Right atrium auricular region (tissue), 2 donors: ENCODE measurements at regions not wholly inside any gene's neighbourhood (a gene's known extent, or its start where the extent isn't known, plus 50 kb on each side); places are given as distances from the start of the nearest gene placed in this dataset.

Source experiments
- DNase-seq: peaks from one replicate; pipeline ENCODE4 v3.0.0-alpha.2; 2019; ENCODE audit warnings: low spot score
- H3K27ac ChIP-seq, 2 donors: fragments of 200-600 bp; sonication (generic); 1 replicate in 1 of 2; 2 replicates in 1 of 2; pipeline ENCODE4 v1.5.1; 2016 to 2019
- H3K27me3 ChIP-seq, 2 donors: fragments of 200-600 bp; sonication (generic); one replicate each; pipeline versions ENCODE4 v1.5.1 to v1.6.0; 2017 to 2019
- H3K36me3 ChIP-seq: fragments of 200-600 bp; sonication (generic); one replicate; pipeline ENCODE4 v1.5.1; 2016
- H3K4me1 ChIP-seq, 2 donors: fragments of 200-600 bp; sonication (generic); one replicate each; pipeline versions ENCODE4 v1.5.1 to v1.6.0; 2017 to 2019
- H3K4me3 ChIP-seq, 2 donors: fragments of 200-600 bp; sonication (generic); 1 replicate in 1 of 2; 2 replicates in 1 of 2; pipeline ENCODE4 v1.5.1; 2017 to 2019; ENCODE audit warnings: mild to moderate bottlenecking in 1 of 2, moderate library complexity in 1 of 2
- H3K9me3 ChIP-seq, 2 donors: fragments of 200-600 bp; sonication (generic); one replicate each; pipeline ENCODE4 v1.5.1; 2019
- TF ChIP-seq, protein P1 (sequence below), 2 donors: fragments of 200-600 bp; sonication (generic); IDR thresholded peaks; one replicate each; pipeline ENCODE4 v1.5.1; 2019; ENCODE audit warnings: antibody characterized with exemption in 2 of 2

DNA sequence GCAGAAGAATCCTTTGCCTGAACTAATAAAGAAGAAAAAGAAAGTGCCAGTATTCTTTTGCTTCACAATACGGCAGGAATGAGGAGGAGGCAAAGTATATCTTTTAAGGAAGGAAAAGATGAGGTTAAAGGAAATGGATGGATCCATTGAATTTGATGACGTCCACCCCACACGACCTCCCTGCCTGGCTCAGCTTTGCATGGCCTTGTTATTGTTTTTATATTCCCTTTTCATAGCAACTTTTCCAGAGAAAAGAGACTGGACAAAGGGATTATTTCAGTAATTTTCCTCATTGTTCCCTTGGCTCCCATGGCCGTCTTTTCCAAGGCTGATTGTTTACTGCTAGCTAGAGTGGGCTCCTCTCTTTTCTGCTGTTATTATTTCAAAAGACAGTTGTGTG is 123.2 kb upstream of the SEL1L start:
- Histone ChIP-seq H3K36me3 (no peaks in the 10 kb centered on the region), H3K27ac (no peak overlapping the region), H3K9me3 (no peaks in the 10 kb centered on the region), H3K27me3 (no peaks in the 10 kb centered on the region), H3K4me3 (no peak overlapping the region), H3K4me1 (no peaks in the 10 kb centered on the region)
- TF ChIP-seq, protein P1, sequence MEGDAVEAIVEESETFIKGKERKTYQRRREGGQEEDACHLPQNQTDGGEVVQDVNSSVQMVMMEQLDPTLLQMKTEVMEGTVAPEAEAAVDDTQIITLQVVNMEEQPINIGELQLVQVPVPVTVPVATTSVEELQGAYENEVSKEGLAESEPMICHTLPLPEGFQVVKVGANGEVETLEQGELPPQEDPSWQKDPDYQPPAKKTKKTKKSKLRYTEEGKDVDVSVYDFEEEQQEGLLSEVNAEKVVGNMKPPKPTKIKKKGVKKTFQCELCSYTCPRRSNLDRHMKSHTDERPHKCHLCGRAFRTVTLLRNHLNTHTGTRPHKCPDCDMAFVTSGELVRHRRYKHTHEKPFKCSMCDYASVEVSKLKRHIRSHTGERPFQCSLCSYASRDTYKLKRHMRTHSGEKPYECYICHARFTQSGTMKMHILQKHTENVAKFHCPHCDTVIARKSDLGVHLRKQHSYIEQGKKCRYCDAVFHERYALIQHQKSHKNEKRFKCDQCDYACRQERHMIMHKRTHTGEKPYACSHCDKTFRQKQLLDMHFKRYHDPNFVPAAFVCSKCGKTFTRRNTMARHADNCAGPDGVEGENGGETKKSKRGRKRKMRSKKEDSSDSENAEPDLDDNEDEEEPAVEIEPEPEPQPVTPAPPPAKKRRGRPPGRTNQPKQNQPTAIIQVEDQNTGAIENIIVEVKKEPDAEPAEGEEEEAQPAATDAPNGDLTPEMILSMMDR (IDR thresholded peaks at IDR 0.05): no peak
- DNase-seq: no peak

DNA sequence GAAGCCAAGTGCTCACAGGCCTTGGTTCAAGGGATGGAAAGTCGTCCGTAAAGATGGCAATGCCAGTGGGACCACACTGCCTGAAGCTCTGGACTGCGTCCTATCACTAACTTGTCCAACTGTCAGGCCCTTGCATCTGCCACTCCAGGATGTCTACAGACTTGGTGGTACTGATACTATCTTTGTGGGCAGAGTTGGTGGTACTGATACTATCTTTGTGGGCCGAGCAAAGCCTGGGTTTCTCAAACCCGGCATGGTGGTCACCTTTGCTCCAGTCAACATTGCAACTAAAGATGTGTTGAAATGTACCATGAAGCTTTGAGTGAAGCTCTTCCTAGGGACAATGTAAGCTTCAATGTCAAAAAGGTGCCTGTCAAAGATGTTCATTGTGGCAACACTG is 128.4 kb upstream of the SEL1L start:
- Histone ChIP-seq H3K9me3 (no peaks in the 10 kb centered on the region), H3K27me3 (no peaks in the 10 kb centered on the region), H3K4me3 (no peak overlapping the region), H3K27ac (no peak overlapping the region), H3K4me1 (peaks cover 0 to 6% of the 10 kb centered on the region in 2 donors), H3K36me3 (no peaks in the 10 kb centered on the region)
- no peak for DNase-seq
- TF ChIP-seq, protein P1 (IDR thresholded peaks at IDR 0.05): no peak

DNA sequence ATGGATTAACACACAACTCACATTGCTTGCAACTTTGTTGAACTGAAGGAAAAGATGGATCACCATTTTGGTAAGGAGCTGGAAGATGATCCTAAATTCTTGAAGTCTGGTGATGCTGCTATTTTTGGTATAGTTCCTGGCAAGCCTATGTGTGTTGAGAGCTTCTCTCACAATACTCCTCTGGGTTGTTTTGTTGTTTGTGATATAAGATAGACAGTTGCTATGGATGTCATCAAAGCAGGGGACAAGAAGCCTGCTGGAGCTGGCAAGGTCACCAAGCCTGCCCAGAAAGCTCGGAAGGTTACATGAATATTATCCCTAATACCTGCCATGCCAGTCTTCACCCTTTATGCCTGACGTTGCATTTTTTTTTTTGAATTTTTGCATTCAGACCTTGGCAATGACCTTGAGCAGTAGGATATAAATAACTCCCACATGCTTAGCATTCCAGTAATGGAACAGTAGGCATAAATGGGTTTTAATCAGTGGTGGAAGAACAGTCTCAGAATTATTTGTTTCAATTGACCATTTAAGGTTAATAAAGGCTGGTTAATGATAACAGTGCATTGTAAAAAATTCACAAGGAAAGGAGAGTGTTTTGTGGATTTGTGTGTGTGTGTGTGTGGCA is 129.0 kb upstream of the SEL1L start:
- H3K4me1 ChIP-seq: peaks cover 0 to 6% of the 10 kb centered on the region in 2 donors
- no peaks in the 10 kb centered on the region for H3K27me3 ChIP-seq
- H3K4me3 ChIP-seq: no peak overlapping the region
- DNase-seq: no peak
- H3K9me3 ChIP-seq: no peaks in the 10 kb centered on the region
- H3K27ac ChIP-seq: no peak overlapping the region
- TF ChIP-seq, protein P1 (IDR thresholded peaks at IDR 0.05): no peak
- no peaks in the 10 kb centered on the region for H3K36me3 ChIP-seq

DNA sequence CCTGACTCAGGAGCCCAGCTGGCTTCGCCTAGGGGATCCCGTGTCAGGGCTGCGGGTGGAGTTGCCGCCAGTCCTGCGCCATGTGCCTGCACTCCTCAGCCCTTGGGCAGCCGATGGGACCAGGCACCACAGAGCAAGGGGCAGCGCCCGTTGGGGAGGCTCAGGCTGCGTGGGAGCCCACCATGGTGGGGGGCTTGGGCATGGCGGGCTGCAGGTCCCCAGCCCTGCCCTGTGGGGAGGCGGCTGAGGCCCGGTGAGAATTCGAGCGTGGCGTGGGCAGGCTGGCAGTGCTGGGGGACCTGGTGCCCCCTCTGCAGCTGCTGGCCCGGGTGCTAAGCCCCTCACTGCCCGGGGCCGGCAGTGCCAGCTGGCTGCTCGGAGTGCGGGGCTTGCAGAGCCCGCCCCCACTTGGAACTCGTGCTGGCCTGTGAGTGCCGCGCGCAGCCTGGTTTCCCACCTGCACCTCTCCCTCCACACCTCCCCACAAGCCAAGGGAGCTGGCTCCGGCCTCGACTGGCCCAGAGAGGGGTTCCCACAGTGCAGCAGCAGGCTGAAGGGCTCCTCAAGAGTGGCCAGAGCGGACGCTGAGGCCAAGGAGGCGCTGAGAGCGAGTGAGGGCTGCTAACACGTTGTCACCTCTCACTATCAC is 135.1 kb upstream of the SEL1L start:
- TF ChIP-seq, protein P1 (IDR thresholded peaks at IDR 0.05): no peak
- no peak overlapping the region for H3K4me3 ChIP-seq
- H3K4me1 ChIP-seq: no peaks in the 10 kb centered on the region
- H3K9me3 ChIP-seq: no peaks in the 10 kb centered on the region
- no peaks in the 10 kb centered on the region for H3K36me3 ChIP-seq
- H3K27ac ChIP-seq: no peak overlapping the region
- no peak for DNase-seq
- no peaks in the 10 kb centered on the region for H3K27me3 ChIP-seq

DNA sequence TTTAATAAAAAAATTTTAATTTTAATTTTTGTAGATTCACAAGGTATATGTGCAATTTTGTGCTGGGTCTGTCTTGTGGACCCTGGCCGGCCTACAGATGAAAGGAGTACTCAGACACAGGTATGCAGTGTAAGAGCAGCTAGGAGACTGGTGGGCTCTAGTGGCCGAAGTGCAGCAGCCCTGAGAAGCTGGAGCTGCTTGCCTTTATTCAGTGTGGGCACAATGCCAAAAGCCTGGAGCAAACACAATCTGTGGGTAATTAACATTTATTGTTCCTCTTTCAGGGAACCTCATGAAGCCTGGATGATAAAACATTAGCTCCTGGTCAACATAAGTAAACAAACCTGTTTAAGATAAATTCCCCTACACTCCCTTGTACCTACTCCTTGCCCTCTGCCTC is 135.7 kb upstream of the SEL1L start:
- Histone ChIP-seq H3K27ac (no peak overlapping the region), H3K4me1 (no peaks in the 10 kb centered on the region), H3K9me3 (no peaks in the 10 kb centered on the region), H3K4me3 (no peak overlapping the region), H3K27me3 (no peaks in the 10 kb centered on the region), H3K36me3 (no peaks in the 10 kb centered on the region)
- DNase-seq: no peak
- TF ChIP-seq, protein P1 (IDR thresholded peaks at IDR 0.05): no peak

DNA sequence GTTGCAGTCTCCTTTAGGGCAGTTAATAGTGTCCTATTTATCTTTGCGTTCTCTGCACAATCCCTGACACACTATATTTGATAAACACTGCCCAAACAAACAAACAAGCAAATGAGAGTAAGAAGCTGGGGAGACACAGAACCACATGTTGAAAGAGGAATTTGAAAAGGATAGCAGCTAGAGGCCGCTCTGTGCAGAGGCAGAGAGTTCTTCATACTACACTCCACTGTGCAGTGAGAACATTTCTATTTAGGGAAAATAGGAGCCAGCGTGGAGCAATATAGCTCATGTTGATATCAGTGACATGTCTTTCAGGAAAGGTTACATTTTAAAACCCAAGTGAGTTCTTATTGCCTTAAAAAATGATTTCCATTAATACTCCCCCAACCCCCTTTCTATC is 140.3 kb upstream of the SEL1L start:
- H3K9me3 ChIP-seq: no peaks in the 10 kb centered on the region
- no peaks in the 10 kb centered on the region for H3K27me3 ChIP-seq
- DNase-seq: no peak
- no peaks in the 10 kb centered on the region for H3K36me3 ChIP-seq
- no peak overlapping the region for H3K4me3 ChIP-seq
- TF ChIP-seq, protein P1 (IDR thresholded peaks at IDR 0.05): peak in 1 of 2 donors; percentile 55
- no peaks in the 10 kb centered on the region for H3K4me1 ChIP-seq
- peak overlapping the region in 1 of 2 donors; percentile 32 for H3K27ac ChIP-seq
